HG02970 (cell line): ENCODE measurements at regions not wholly inside any gene's neighbourhood (a gene's known extent, or its start where the extent isn't known, plus 50 kb on each side); places are given as distances from the start of the nearest gene placed in this dataset.
"Not testable (repeated sequence)": the region's sequence is repeated elsewhere in the genome, so short reads cannot be mapped to it uniquely, and the experiment has no call there.

Experiments used
- ATAC-seq: cut with Tn5 transposase; IDR thresholded peaks from one replicate; pipeline ENCODE4 v1.9.1; 2021; ENCODE audit warnings: mild to moderate bottlenecking, moderate library complexity, moderate number of reproducible peaks; ENCODE audit not compliant: unreplicated experiment, low FRiP score

- ATAC-seq = no peak
These were observed 675.0 kb upstream of the MBL2 start for GRCh38 chr10:53447576-53447975.

- no peak for ATAC-seq
These were observed 669.3 kb upstream of the MBL2 start for GRCh38 chr10:53441843-53442242.

GRCh38 chr10:53440601-53441000 is 668.0 kb upstream of the MBL2 start:
- ATAC-seq = no peak

GRCh38 chr10:53439075-53439474 is 666.5 kb upstream of the MBL2 start:
- not testable (repeated sequence) for ATAC-seq

GRCh38 chr10:53434413-53434812 is 661.8 kb upstream of the MBL2 start:
- ATAC-seq = no peak

GRCh38 chr10:53432035-53432434 is 659.5 kb upstream of the MBL2 start:
- no peak for ATAC-seq

- no peak for ATAC-seq
These were observed 658.4 kb upstream of the MBL2 start for GRCh38 chr10:53430974-53431373.

- ATAC-seq = no peak
These were observed 657.7 kb upstream of the MBL2 start for GRCh38 chr10:53430127-53430891.

- no peak for ATAC-seq
These were observed 649.8 kb upstream of the MBL2 start for GRCh38 chr10:53422223-53422888.

GRCh38 chr10:53412651-53413050 is 640.1 kb upstream of the MBL2 start:
- no peak for ATAC-seq

- ATAC-seq = no peak
These were observed 633.9 kb upstream of the MBL2 start for GRCh38 chr10:53406532-53406931.

- ATAC-seq = no peak
These were observed 631.1 kb upstream of the MBL2 start for GRCh38 chr10:53403688-53404087.

- no peak for ATAC-seq
These were observed 630.0 kb upstream of the MBL2 start for GRCh38 chr10:53402594-53402993.

GRCh38 chr10:53401536-53401935 is 629.0 kb upstream of the MBL2 start:
- no peak for ATAC-seq

- no peak for ATAC-seq
These were observed 624.3 kb upstream of the MBL2 start for GRCh38 chr10:53396876-53397275.

- ATAC-seq = no peak
These were observed 622.9 kb upstream of the MBL2 start for GRCh38 chr10:53395449-53395848.

GRCh38 chr10:53387562-53387961 is 615.0 kb upstream of the MBL2 start:
- no peak for ATAC-seq

GRCh38 chr10:53382543-53382942 is 610.0 kb upstream of the MBL2 start:
- ATAC-seq = no peak

- no peak for ATAC-seq
These were observed 607.4 kb upstream of the MBL2 start for GRCh38 chr10:53379956-53380355.

- ATAC-seq = no peak
These were observed 597.8 kb upstream of the MBL2 start for GRCh38 chr10:53370347-53370746.

- no peak for ATAC-seq
These were observed 589.4 kb upstream of the MBL2 start for GRCh38 chr10:53361936-53362335.

- ATAC-seq = no peak
These were observed 588.7 kb upstream of the MBL2 start for GRCh38 chr10:53361281-53361680.
